Tibial nerve (tissue), 4 donors: ENCODE measurements at regions not wholly inside any gene's neighbourhood (a gene's known extent, or its start where the extent isn't known, plus 50 kb on each side); places are given as distances from the start of the nearest gene placed in this dataset.

Source experiments
- EP300 ChIP-seq, 2 donors: sonication (generic); formaldehyde crosslinking; IDR thresholded peaks; one replicate each; pipeline ENCODE4 v1.6.1; 2017; ENCODE audit warnings: antibody characterized with exemption in 2 of 2, mild to moderate bottlenecking in 1 of 2
- POLR2A ChIP-seq, 2 donors: fragments of 450-650 bp; IDR thresholded peaks; one replicate each; pipeline ENCODE4 v1.6.1; 2017; ENCODE audit warnings: antibody characterized with exemption in 2 of 2, mild to moderate bottlenecking in 2 of 2, moderate library complexity in 2 of 2
- TF ChIP-seq, protein P1 (sequence below), 5 experiments: fragments of 200-600 bp in 3 of 5; fragments of 450-650 bp in 2 of 5; sonication (generic) in 3 of 5; IDR thresholded peaks; one replicate each; pipeline ENCODE4 v1.5.1; 2016 to 2019; ENCODE audit warnings: antibody characterized with exemption in 5 of 5, mild to moderate bottlenecking in 3 of 5, moderate library complexity in 2 of 5

DNA sequence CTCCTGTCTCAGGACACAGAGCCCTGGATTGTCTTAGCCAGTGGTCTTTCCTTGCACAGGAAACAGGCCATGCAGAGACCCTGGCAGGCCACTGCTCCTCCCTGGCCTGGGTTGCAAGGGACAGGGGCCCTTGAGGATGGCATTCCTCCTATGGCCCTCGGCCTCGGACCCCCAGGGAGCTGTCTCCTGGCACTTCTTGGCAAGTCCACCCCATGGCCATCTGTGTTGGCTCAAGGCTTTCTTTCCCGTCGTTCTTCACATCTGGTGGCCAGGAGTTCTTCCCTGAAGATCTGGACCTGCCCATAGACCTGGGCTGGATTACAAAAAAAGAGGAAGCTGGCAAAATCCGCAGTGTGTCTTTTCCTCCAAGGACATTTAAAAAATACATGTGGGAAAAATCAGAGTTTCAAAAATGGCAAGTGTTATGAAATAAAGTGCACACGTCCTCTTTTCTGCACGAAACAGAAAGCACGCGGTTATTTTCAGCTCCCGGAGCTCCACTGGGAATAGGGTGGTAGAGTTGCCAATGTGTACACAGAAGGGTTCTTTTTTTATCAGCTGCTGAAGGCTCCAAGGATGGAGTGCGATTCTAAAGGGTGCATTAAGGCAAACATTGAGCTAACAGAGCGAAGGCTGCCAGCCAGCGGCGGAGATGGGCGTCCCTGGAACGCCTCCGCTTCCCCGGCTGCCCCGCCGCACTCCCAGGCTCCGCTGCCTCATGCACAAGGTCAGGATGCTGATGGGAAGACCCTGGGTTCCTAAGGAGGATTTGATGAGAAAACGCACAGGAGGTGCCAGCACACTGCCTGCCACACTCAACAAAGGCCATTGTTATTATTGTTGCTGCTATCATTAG is 62.8 kb upstream of the FAM20C start:
- TF ChIP-seq POLR2A (IDR thresholded peaks at IDR 0.05): no peak
- TF ChIP-seq, protein P1, sequence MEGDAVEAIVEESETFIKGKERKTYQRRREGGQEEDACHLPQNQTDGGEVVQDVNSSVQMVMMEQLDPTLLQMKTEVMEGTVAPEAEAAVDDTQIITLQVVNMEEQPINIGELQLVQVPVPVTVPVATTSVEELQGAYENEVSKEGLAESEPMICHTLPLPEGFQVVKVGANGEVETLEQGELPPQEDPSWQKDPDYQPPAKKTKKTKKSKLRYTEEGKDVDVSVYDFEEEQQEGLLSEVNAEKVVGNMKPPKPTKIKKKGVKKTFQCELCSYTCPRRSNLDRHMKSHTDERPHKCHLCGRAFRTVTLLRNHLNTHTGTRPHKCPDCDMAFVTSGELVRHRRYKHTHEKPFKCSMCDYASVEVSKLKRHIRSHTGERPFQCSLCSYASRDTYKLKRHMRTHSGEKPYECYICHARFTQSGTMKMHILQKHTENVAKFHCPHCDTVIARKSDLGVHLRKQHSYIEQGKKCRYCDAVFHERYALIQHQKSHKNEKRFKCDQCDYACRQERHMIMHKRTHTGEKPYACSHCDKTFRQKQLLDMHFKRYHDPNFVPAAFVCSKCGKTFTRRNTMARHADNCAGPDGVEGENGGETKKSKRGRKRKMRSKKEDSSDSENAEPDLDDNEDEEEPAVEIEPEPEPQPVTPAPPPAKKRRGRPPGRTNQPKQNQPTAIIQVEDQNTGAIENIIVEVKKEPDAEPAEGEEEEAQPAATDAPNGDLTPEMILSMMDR (IDR thresholded peaks at IDR 0.05): no peak
- peak in 1 of 2 donors; percentile 68 for TF ChIP-seq EP300 (IDR thresholded peaks at IDR 0.05)
